Kasumi-1 (cell line): ENCODE measurements at regions not wholly inside any gene's neighbourhood (a gene's known extent, or its start where the extent isn't known, plus 50 kb on each side); places are given as distances from the start of the nearest gene placed in this dataset.
A peak's percentile ranks its signal among the peaks of the same experiment; 100 is the strongest.

Experiments used
- DNase-seq, 2 experiments: peaks; one replicate each; lab custom pipeline; 2025; lab: John Stamatoyannopoulos, UW

GRCh38 chr6:44634321-44634720, 246.8 kb downstream of the CDC5L start:
- DNase-seq, result no peak

GRCh38 chr6:44635486-44635885, 248.0 kb downstream of the CDC5L start:
- DNase-seq, result no peak

- no peak for DNase-seq
Measured at GRCh38 chr6:44636561-44637248, 249.2 kb downstream of the CDC5L start.

- DNase-seq, result no peak
Measured at GRCh38 chr6:44641344-44642031, 254.0 kb downstream of the CDC5L start.

- DNase-seq, result no peak
Measured at GRCh38 chr6:44642349-44642748, 254.8 kb downstream of the CDC5L start.

GRCh38 chr6:44642870-44643522, 255.5 kb downstream of the CDC5L start:
- no peak for DNase-seq

- peak; percentile 23 to 27 for DNase-seq
Measured at GRCh38 chr6:44645276-44645675, 257.8 kb downstream of the CDC5L start.

GRCh38 chr6:44646355-44646754, 258.8 kb downstream of the CDC5L start:
- DNase-seq, result no peak

GRCh38 chr6:44649365-44650025, 262.0 kb downstream of the CDC5L start:
- DNase-seq, result no peak

GRCh38 chr6:44650495-44650894, 263.0 kb downstream of the CDC5L start:
- DNase-seq, result no peak

- DNase-seq, result no peak
Measured at GRCh38 chr6:44650947-44651346, 263.4 kb downstream of the CDC5L start.

- no peak for DNase-seq
Measured at GRCh38 chr6:44651604-44652003, 264.1 kb downstream of the CDC5L start.

GRCh38 chr6:44652547-44652946, 265.0 kb downstream of the CDC5L start:
- DNase-seq, result no peak

- no peak for DNase-seq
Measured at GRCh38 chr6:44653091-44653490, 265.6 kb downstream of the CDC5L start.

GRCh38 chr6:44653761-44654218, 266.3 kb downstream of the CDC5L start:
- DNase-seq, result no peak

GRCh38 chr6:44655412-44656342, 268.2 kb downstream of the CDC5L start:
- peak; percentile 69 to 79 for DNase-seq

- DNase-seq, result no peak
Measured at GRCh38 chr6:44656691-44657090, 269.2 kb downstream of the CDC5L start.

- DNase-seq, result no peak
Measured at GRCh38 chr6:44657206-44657819, 269.8 kb downstream of the CDC5L start.

- DNase-seq, result no peak
Measured at GRCh38 chr6:44658571-44658970, 271.1 kb downstream of the CDC5L start.

GRCh38 chr6:44659726-44660125, 272.2 kb downstream of the CDC5L start:
- DNase-seq, result no peak
